Esophagus muscularis mucosa (tissue), 4 donors: ENCODE measurements at regions not wholly inside any gene's neighbourhood (a gene's known extent, or its start where the extent isn't known, plus 50 kb on each side); places are given as distances from the start of the nearest gene placed in this dataset.
"Not testable (repeated sequence)": the region's sequence is repeated elsewhere in the genome, so short reads cannot be mapped to it uniquely, and the experiment has no call there.

ENCODE experiments used
- EP300 ChIP-seq: sonication (generic); formaldehyde crosslinking; IDR thresholded peaks from one replicate; pipeline ENCODE4 v1.6.1; 2017; ENCODE audit warnings: antibody characterized with exemption
- POLR2A ChIP-seq: fragments of 450-650 bp; IDR thresholded peaks from one replicate; pipeline ENCODE4 v1.6.1; 2017; ENCODE audit warnings: antibody characterized with exemption, moderate library complexity, mild to moderate bottlenecking, low read depth
- POLR2AphosphoS5 ChIP-seq, 2 donors: sonication (generic); formaldehyde crosslinking; IDR thresholded peaks; one replicate each; pipeline ENCODE4 v1.6.1; 2017; ENCODE audit warnings: antibody characterized with exemption in 2 of 2
- TF ChIP-seq, protein P1 (sequence below), 3 experiments: fragments of 200-600 bp in 2 of 3; fragments of 450-650 bp in 1 of 3; sonication (generic) in 2 of 3; IDR thresholded peaks; one replicate each; pipeline ENCODE4 v1.5.1; 2017 to 2019; ENCODE audit warnings: antibody characterized with exemption in 3 of 3, mild to moderate bottlenecking in 2 of 3, moderate library complexity in 1 of 3

DNA sequence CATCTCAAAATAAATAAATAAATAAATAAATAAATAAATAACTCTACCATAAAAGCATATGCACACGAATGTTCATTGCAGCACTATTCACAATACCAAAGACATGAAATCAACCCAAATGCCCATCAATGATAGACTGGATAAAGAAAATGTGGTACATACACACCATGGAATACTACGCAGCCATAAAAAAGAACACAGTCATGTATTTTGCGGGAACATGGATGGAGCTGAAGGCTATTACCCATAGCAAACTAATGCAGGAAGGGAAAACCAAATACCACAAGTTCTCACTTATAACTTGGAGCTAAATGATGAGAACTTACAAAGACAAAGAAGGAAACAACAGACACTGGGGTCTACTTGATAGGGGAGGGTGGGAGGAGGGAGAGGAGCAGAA lies 94.1 kb upstream of the CCDC71L start:
- TF ChIP-seq POLR2A; EP300; POLR2AphosphoS5 (IDR thresholded peaks at IDR 0.05): not testable (repeated sequence)
- TF ChIP-seq, protein P1, sequence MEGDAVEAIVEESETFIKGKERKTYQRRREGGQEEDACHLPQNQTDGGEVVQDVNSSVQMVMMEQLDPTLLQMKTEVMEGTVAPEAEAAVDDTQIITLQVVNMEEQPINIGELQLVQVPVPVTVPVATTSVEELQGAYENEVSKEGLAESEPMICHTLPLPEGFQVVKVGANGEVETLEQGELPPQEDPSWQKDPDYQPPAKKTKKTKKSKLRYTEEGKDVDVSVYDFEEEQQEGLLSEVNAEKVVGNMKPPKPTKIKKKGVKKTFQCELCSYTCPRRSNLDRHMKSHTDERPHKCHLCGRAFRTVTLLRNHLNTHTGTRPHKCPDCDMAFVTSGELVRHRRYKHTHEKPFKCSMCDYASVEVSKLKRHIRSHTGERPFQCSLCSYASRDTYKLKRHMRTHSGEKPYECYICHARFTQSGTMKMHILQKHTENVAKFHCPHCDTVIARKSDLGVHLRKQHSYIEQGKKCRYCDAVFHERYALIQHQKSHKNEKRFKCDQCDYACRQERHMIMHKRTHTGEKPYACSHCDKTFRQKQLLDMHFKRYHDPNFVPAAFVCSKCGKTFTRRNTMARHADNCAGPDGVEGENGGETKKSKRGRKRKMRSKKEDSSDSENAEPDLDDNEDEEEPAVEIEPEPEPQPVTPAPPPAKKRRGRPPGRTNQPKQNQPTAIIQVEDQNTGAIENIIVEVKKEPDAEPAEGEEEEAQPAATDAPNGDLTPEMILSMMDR (IDR thresholded peaks at IDR 0.05), result not testable (repeated sequence)
